ENCODE measurements at regions not wholly inside any gene's neighbourhood (a gene's known extent, or its start where the extent isn't known, plus 50 kb on each side); places are given as distances from the start of the nearest gene placed in this dataset.
"Not testable (repeated sequence)": the region's sequence is repeated elsewhere in the genome, so short reads cannot be mapped to it uniquely, and the experiment has no call there.

GRCh38 chrX:139018436-139018835, 306.9 kb upstream of the FGF13 start:
- no peak overlapping the region for H3K4me3 ChIP-seq
- no peak for DNase-seq (ENCODE audit: low spot score)

GRCh38 chrX:139015627-139016026, 304.1 kb upstream of the FGF13 start:
- H3K4me3 ChIP-seq, result no peak overlapping the region
- DNase-seq (ENCODE audit: low spot score), result no peak
- H3K27ac ChIP-seq, result no peak overlapping the region
- no peak for TF ChIP-seq CTCF (IDR thresholded peaks at IDR 0.05)

More at GRCh38 chrX:139018436-139018835, 306.9 kb upstream of the FGF13 start:
- TF ChIP-seq CTCF (IDR thresholded peaks at IDR 0.05), result no peak
- no peak overlapping the region for H3K27ac ChIP-seq

- TF ChIP-seq CTCF (IDR thresholded peaks at IDR 0.05), result no peak
- no peak overlapping the region for H3K27ac ChIP-seq
- no peak overlapping the region for H3K4me3 ChIP-seq
- no peak for DNase-seq (ENCODE audit: low spot score)
Observed at GRCh38 chrX:139008185-139008584, 296.7 kb upstream of the FGF13 start.

GRCh38 chrX:139003856-139004527, 292.5 kb upstream of the FGF13 start:
- not testable (repeated sequence) for H3K4me3 ChIP-seq; DNase-seq (ENCODE audit: low spot score); H3K27ac ChIP-seq

GRCh38 chrX:139002319-139002718, 290.8 kb upstream of the FGF13 start:
- DNase-seq (ENCODE audit: low spot score), result no peak
- no peak overlapping the region for H3K4me3 ChIP-seq
- TF ChIP-seq CTCF (IDR thresholded peaks at IDR 0.05), result no peak
- H3K27ac ChIP-seq, result no peak overlapping the region

GRCh38 chrX:138996268-138996667, 284.8 kb upstream of the FGF13 start:
- no peak for TF ChIP-seq CTCF (IDR thresholded peaks at IDR 0.05)
- Histone ChIP-seq H3K27ac (no peak overlapping the region), H3K4me3 (no peak overlapping the region)
- no peak for DNase-seq (ENCODE audit: low spot score)

GRCh38 chrX:138995458-138995857, 283.9 kb upstream of the FGF13 start:
- H3K27ac ChIP-seq, result no peak overlapping the region
- DNase-seq (ENCODE audit: low spot score), result no peak
- TF ChIP-seq CTCF (IDR thresholded peaks at IDR 0.05), result no peak
- H3K4me3 ChIP-seq, result no peak overlapping the region

GRCh38 chrX:138990425-138990824, 278.9 kb upstream of the FGF13 start:
- H3K27ac ChIP-seq; H3K4me3 ChIP-seq; DNase-seq (ENCODE audit: low spot score): not testable (repeated sequence)
